Activated naive CD4-positive, alpha-beta T cell treated with anti-CD3 and anti-CD28 coated beads, Interleukin-2, amount 50 U/mL, for 72 hours (primary cell): ENCODE measurements at regions not wholly inside any gene's neighbourhood (a gene's known extent, or its start where the extent isn't known, plus 50 kb on each side); places are given as distances from the start of the nearest gene placed in this dataset.

Experiments
- ATAC-seq, 2 donors: fragments of 150-1000 bp; cut with Tn5 transposase; 2 replicates each; pipeline ENCODE4 v1.10.0; 2021; ENCODE audit warnings: mild to moderate bottlenecking in 2 of 2, moderate library complexity in 2 of 2
- DNase-seq, 2 donors: peaks; one replicate each; pipeline ENCODE4 v3.0.0; 2021 to 2022; ENCODE audit warnings: low spot score in 2 of 2
- H3K27ac Mint-ChIP-seq, 2 donors: one replicate each; pipeline ENCODE4 v1.8.0; 2022; ENCODE audit warnings: mild to moderate bottlenecking in 2 of 2, mixed read lengths in 2 of 2
- H3K36me3 Mint-ChIP-seq, 2 donors: one replicate each; pipeline ENCODE4 v1.8.0; 2022; ENCODE audit warnings: mixed read lengths in 2 of 2
- H3K9me3 Mint-ChIP-seq, 2 donors: one replicate each; pipeline ENCODE4 v1.8.0; 2022; ENCODE audit warnings: mixed read lengths in 2 of 2

- no peaks in the 10 kb centered on the region for H3K36me3 Mint-ChIP-seq
- peaks cover 1 to 7% of the 10 kb centered on the region in 2 donors for H3K9me3 Mint-ChIP-seq
- no peak for ATAC-seq
- no peak for DNase-seq
- no peak overlapping the region for H3K27ac Mint-ChIP-seq
These were observed 138.9 kb downstream of the PTH2R start for GRCh38 chr2:208545403-208546042.

GRCh38 chr2:208546107-208546506 lies 139.5 kb downstream of the PTH2R start:
- ATAC-seq (no peak), DNase-seq (no peak)
- peaks cover 5 to 8% of the 10 kb centered on the region in 2 donors for H3K9me3 Mint-ChIP-seq
- no peaks in the 10 kb centered on the region for H3K36me3 Mint-ChIP-seq
- no peak overlapping the region for H3K27ac Mint-ChIP-seq

DNA sequence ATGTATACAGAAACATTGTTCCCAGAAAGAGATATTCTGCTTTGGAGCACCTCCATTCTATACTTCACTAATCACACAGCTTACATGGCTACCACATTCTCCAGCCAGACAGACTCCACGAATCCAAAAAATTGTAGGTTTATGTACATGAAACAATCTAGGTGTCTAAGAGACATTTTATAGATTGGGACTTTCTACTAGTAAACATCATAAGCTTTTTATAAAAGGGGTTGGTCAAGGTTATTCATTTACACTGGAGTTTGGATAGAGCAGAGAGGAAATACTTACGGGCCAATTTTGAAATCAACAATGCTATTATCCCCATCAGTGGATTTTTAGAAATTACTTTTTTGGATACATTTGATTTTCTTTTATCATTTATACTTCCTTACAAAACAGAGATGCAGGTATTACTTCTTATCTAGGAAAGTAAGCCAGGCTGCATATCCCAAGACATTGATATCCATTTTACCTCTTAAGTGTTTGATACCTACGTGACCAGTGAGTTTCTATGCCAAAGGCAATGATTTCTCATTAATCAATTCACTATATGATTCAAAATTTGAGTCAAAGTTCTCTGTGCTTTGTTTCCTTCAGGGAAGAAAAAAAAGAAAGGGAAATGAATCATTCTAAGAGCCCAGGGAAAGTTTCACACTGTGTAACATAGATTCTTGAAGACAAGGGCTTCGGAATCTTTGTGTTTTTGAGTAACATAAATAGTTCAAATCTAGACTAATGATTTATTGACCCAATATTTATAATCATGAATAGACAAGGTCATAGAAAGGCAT lies 140.5 kb downstream of the PTH2R start:
- no peak overlapping the region for H3K27ac Mint-ChIP-seq

GRCh38 chr2:208548700-208549099 lies 142.1 kb downstream of the PTH2R start:
- Mint-ChIP-seq H3K36me3 (no peaks in the 10 kb centered on the region), H3K27ac (no peak overlapping the region), H3K9me3 (peaks cover 5 to 6% of the 10 kb centered on the region in 2 donors)
- DNase-seq (no peak), ATAC-seq (no peak)

More for the DNA sequence above, 140.5 kb downstream of the PTH2R start:
- no peaks in the 10 kb centered on the region for H3K36me3 Mint-ChIP-seq
- peaks cover 5 to 8% of the 10 kb centered on the region in 2 donors for H3K9me3 Mint-ChIP-seq
- no peak for DNase-seq
- no peak for ATAC-seq

DNA sequence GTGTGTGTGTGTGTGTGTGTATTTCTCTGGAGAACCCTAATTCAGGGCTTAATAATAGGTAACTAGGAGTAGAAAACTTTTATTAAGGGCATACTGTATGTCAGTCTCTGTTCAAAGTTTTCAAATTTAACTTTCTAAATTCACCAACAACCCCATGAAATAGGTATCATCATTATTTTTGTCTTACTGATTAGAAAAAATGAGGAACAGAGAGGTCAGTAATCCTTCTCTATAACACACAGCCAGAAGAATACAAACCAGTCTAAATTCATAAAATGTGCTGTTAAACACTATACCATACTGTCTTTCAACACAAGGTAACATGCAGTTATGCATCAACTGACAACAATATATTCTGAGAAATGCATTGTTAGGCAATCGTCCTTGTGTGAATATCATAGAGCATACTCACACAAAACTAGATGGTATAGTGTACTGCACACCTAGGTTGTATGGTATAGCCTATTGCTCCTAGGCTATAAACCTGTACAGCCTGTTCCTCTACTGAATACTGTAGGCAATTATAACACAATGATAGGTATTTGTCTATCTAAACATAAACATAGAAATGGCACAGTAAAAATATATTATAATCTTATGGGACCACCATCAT lies 143.1 kb downstream of the PTH2R start:
- no peak overlapping the region for H3K27ac Mint-ChIP-seq
- ATAC-seq, result no peak
- H3K36me3 Mint-ChIP-seq, result no peaks in the 10 kb centered on the region
- H3K9me3 Mint-ChIP-seq, result peaks cover 5 to 6% of the 10 kb centered on the region in 2 donors
- no peak for DNase-seq

GRCh38 chr2:208552943-208553342 lies 146.4 kb downstream of the PTH2R start:
- peaks cover 5 to 6% of the 10 kb centered on the region in 2 donors for H3K9me3 Mint-ChIP-seq
- DNase-seq, result no peak
- H3K36me3 Mint-ChIP-seq, result no peaks in the 10 kb centered on the region
- no peak overlapping the region for H3K27ac Mint-ChIP-seq
- ATAC-seq, result no peak

DNA sequence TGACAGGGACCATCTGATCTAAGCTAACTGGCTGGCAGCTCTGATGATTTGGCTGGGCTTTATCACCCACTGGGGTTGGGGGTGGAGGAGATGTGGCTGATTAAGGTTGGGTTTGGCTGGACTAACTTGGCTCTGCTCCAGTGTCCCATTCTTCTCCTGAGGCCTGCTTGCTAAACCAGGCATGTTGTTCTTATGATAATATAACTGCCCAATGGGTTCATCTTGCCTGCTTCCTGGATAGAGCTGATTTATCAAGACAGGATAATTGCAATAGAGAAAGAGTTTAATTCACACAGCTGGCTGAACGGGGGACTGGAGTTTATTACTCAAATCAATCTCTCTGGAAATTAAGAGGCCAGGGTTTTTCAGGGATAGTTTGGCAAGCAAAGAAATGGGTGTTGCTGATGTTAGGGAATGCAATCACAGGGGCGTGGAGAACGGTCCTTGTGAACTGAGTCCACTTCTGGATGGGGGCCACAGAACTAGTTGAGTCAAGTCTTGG lies 150.4 kb downstream of the PTH2R start:
- DNase-seq (no peak), ATAC-seq (no peak)
- H3K9me3 Mint-ChIP-seq, result peaks cover 0 to 3% of the 10 kb centered on the region in 2 donors
- no peak overlapping the region for H3K27ac Mint-ChIP-seq
- no peaks in the 10 kb centered on the region for H3K36me3 Mint-ChIP-seq

- Mint-ChIP-seq H3K27ac (no peak overlapping the region), H3K9me3 (peaks cover 5 to 7% of the 10 kb centered on the region in 2 donors), H3K36me3 (no peaks in the 10 kb centered on the region)
- ATAC-seq (no peak), DNase-seq (no peak)
These were observed 159.3 kb downstream of the PTH2R start for GRCh38 chr2:208565690-208566416.

- peaks cover 3 to 7% of the 10 kb centered on the region in 2 donors for H3K9me3 Mint-ChIP-seq
- no peaks in the 10 kb centered on the region for H3K36me3 Mint-ChIP-seq
- DNase-seq (no peak), ATAC-seq (no peak)
- H3K27ac Mint-ChIP-seq, result no peak overlapping the region
These were observed 161.6 kb downstream of the PTH2R start for GRCh38 chr2:208568203-208568602.

DNA sequence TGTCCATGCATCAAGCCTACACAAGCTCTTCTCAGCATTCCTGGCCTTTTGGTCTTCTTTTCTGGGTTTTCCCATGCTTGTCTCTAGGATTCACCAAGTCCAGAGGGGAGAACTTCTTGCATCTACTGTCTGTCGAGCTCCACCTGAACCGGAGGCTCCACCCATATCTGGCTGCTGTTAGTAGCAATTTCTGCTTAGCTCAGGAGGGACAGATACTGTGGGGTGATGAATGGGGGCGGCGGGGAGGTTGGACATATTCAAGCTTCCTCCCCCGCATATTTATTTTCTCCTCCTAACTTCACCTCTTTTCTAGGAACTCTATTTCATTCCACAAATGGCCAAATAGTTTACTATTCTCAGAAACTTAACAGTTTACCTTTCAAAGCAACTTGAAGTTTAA lies 163.5 kb downstream of the PTH2R start:
- Mint-ChIP-seq H3K9me3 (peaks cover 4 to 5% of the 10 kb centered on the region in 2 donors), H3K36me3 (no peaks in the 10 kb centered on the region), H3K27ac (no peak overlapping the region)
- no peak for ATAC-seq
- no peak for DNase-seq

- H3K27ac Mint-ChIP-seq, result no peak overlapping the region
- no peak for DNase-seq
- no peak for ATAC-seq
- peaks cover 4 to 5% of the 10 kb centered on the region in 2 donors for H3K9me3 Mint-ChIP-seq
- no peaks in the 10 kb centered on the region for H3K36me3 Mint-ChIP-seq
These were observed 164.5 kb downstream of the PTH2R start for GRCh38 chr2:208570851-208571763.

DNA sequence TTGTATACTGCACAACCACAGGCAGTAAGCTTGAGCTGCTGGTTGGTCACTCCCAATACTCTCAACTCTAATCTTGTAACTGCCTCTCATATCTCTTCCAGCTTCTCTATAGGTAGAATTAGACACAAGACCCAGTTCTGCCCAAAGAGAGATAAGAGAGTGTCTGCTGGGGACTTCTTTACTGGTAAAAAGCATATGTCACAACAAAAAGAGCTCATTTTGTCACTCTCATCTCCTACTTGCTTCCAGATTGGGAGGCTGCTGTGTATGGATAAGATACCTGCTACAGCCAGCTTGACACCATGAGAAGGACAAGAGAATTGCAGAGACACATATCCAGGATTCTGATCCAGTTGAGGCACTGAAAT lies 165.2 kb downstream of the PTH2R start:
- DNase-seq (no peak), ATAC-seq (no peak)
- Mint-ChIP-seq H3K9me3 (peaks cover 4 to 5% of the 10 kb centered on the region in 2 donors), H3K27ac (no peak overlapping the region), H3K36me3 (no peaks in the 10 kb centered on the region)

- Mint-ChIP-seq H3K9me3 (peaks cover 4 to 5% of the 10 kb centered on the region in 2 donors), H3K27ac (no peak overlapping the region), H3K36me3 (no peaks in the 10 kb centered on the region)
- DNase-seq, result no peak
- ATAC-seq, result no peak
These were observed 167.0 kb downstream of the PTH2R start for GRCh38 chr2:208573569-208573968.

- Mint-ChIP-seq H3K36me3 (no peaks in the 10 kb centered on the region), H3K27ac (no peak overlapping the region), H3K9me3 (peaks cover under 1 to 2% of the 10 kb centered on the region in 2 donors)
- ATAC-seq (no peak), DNase-seq (no peak)
These were observed 173.1 kb downstream of the PTH2R start for GRCh38 chr2:208579678-208580077.

- DNase-seq (no peak), ATAC-seq (no peak)
- Mint-ChIP-seq H3K9me3 (no peaks in the 10 kb centered on the region), H3K27ac (no peak overlapping the region), H3K36me3 (no peaks in the 10 kb centered on the region)
These were observed 177.9 kb downstream of the PTH2R start for GRCh38 chr2:208584378-208584985.

DNA sequence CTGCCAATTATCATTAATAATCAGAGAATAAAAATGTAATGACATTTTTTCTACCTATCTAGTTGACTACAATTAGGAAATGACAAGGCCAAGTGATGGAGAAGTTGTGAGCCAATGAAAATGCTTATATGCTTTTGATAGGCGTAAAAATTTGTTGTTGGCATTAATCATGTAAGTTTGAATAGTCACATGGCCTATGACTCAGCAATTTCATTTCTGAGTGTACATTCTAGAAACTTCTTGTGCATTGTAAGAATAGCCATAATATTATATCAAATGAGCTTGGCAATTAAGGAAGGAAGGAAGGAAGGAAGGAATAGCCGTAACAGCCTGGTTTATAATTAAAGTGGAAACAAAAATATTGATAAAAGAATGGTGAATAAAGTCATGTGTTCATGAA lies 179.9 kb downstream of the PTH2R start:
- no peak overlapping the region for H3K27ac Mint-ChIP-seq
- H3K36me3 Mint-ChIP-seq, result no peaks in the 10 kb centered on the region
- H3K9me3 Mint-ChIP-seq, result no peaks in the 10 kb centered on the region
- DNase-seq (no peak), ATAC-seq (no peak)
